ENCODE measurements at regions not wholly inside any gene's neighbourhood (a gene's known extent, or its start where the extent isn't known, plus 50 kb on each side); places are given as distances from the start of the nearest gene placed in this dataset.

GRCh38 chr5:61777292-61777691 is 445.2 kb downstream of the ZSWIM6 start:
- Histone ChIP-seq H3K9me3 (no peaks in the 10 kb centered on the region), H3K36me3 (no peaks in the 10 kb centered on the region), H3K4me3 (ENCODE audit: low read depth in 1 of 2, low read length in 1 of 2) (no peak overlapping the region), H3K27ac (no peak overlapping the region), H3K27me3 (no peaks in the 10 kb centered on the region), H3K4me1 (ENCODE audit: control insufficient read depth in 1 of 2, insufficient read depth in 1 of 2, low read depth in 1 of 2, low read length in 1 of 2) (no peaks in the 10 kb centered on the region)
- no peak for TF ChIP-seq CTCF (IDR thresholded peaks at IDR 0.05)

GRCh38 chr5:61779743-61780142 is 447.7 kb downstream of the ZSWIM6 start:
- Histone ChIP-seq H3K27ac (no peak overlapping the region), H3K36me3 (no peaks in the 10 kb centered on the region), H3K4me3 (ENCODE audit: low read depth in 1 of 2, low read length in 1 of 2) (no peak overlapping the region), H3K9me3 (no peaks in the 10 kb centered on the region), H3K4me1 (ENCODE audit: control insufficient read depth in 1 of 2, insufficient read depth in 1 of 2, low read depth in 1 of 2, low read length in 1 of 2) (no peaks in the 10 kb centered on the region), H3K27me3 (no peaks in the 10 kb centered on the region)
- no peak for TF ChIP-seq CTCF (IDR thresholded peaks at IDR 0.05)

DNA sequence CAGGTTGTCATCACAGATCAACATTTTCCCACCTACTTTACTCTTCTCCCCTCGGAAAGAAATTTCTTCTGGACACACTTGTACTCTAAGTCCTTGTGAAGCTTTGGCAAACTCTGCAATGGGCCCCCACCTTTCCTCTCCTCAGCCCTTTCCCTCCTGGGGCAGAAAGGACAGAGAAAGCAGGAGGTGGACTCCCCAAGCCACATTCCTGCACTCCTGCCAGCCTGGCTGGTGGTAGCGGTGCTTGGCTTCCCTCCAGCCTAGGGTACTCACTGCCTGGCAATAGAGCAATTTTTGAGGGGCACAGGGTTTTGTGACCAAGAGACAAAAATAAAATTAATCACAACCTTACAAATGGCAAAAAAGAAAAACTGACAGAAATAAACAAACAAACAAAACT is 451.4 kb downstream of the ZSWIM6 start:
- H3K27me3 ChIP-seq: no peaks in the 10 kb centered on the region
- H3K4me3 ChIP-seq (ENCODE audit: low read depth in 1 of 2, low read length in 1 of 2): no peak overlapping the region
- no peak overlapping the region for H3K27ac ChIP-seq
- TF ChIP-seq CTCF (IDR thresholded peaks at IDR 0.05): no peak
- no peaks in the 10 kb centered on the region for H3K4me1 ChIP-seq (ENCODE audit: control insufficient read depth in 1 of 2, insufficient read depth in 1 of 2, low read depth in 1 of 2, low read length in 1 of 2)
- H3K36me3 ChIP-seq: no peaks in the 10 kb centered on the region
- no peaks in the 10 kb centered on the region for H3K9me3 ChIP-seq

- Histone ChIP-seq H3K4me3 (ENCODE audit: low read depth in 1 of 2, low read length in 1 of 2) (no peak overlapping the region), H3K9me3 (no peaks in the 10 kb centered on the region), H3K4me1 (ENCODE audit: control insufficient read depth in 1 of 2, insufficient read depth in 1 of 2, low read depth in 1 of 2, low read length in 1 of 2) (no peaks in the 10 kb centered on the region), H3K36me3 (no peaks in the 10 kb centered on the region), H3K27ac (no peak overlapping the region), H3K27me3 (no peaks in the 10 kb centered on the region)
- TF ChIP-seq CTCF (IDR thresholded peaks at IDR 0.05): no peak
Measured at GRCh38 chr5:61784341-61784740, 452.3 kb downstream of the ZSWIM6 start.

DNA sequence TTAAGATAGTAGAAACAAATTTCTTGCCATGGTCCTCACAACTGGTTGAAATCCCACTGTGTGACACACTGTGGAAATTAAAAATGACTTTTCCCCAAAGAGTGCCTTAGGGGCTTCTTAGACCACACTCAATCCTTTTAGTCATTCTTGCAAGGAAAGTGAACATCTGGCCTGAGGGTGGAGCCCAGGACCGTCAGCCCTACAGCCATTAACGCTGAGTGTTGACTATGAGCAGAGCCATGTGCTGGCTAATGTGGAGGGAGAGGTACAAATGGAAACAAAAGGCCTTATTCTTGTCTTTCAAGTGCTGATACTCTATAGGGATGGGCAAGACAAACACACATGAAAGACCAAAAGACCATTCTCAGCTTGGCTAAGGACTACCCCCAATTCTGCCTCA is 456.5 kb downstream of the ZSWIM6 start:
- H3K4me3 ChIP-seq (ENCODE audit: low read depth in 1 of 2, low read length in 1 of 2): no peak overlapping the region
- H3K9me3 ChIP-seq: no peaks in the 10 kb centered on the region
- TF ChIP-seq CTCF (IDR thresholded peaks at IDR 0.05): no peak
- H3K27me3 ChIP-seq: no peaks in the 10 kb centered on the region
- no peaks in the 10 kb centered on the region for H3K36me3 ChIP-seq
- no peaks in the 10 kb centered on the region for H3K4me1 ChIP-seq (ENCODE audit: control insufficient read depth in 1 of 2, insufficient read depth in 1 of 2, low read depth in 1 of 2, low read length in 1 of 2)
- H3K27ac ChIP-seq: no peak overlapping the region

DNA sequence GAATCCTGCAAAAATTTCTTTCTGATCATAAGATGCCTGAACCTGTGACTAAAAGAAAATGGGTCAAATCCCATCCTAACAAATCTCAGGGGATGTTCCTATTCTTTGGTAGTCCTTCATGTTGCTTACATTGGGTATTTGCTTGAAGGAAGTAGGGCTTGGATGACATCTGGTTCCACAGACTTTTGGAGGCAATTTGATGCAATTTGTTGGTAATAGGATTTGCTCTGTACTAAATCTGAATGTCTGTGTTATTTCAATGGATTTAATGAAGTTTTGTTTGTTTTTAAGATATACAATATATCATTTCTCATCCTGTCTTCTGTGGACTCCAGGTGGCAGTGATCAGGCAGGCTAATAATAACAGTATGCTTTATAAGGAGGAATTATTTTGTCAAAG is 457.9 kb downstream of the ZSWIM6 start:
- Histone ChIP-seq H3K4me1 (ENCODE audit: control insufficient read depth in 1 of 2, insufficient read depth in 1 of 2, low read depth in 1 of 2, low read length in 1 of 2) (no peaks in the 10 kb centered on the region), H3K4me3 (ENCODE audit: low read depth in 1 of 2, low read length in 1 of 2) (no peak overlapping the region), H3K27ac (no peak overlapping the region), H3K36me3 (no peaks in the 10 kb centered on the region), H3K27me3 (no peaks in the 10 kb centered on the region), H3K9me3 (no peaks in the 10 kb centered on the region)
- no peak for TF ChIP-seq CTCF (IDR thresholded peaks at IDR 0.05)

All from neutrophil (primary cell).